HG03460 (cell line): ENCODE measurements at regions not wholly inside any gene's neighbourhood (a gene's known extent, or its start where the extent isn't known, plus 50 kb on each side); places are given as distances from the start of the nearest gene placed in this dataset.
"Not testable (repeated sequence)": the region's sequence is repeated elsewhere in the genome, so short reads cannot be mapped to it uniquely, and the experiment has no call there.

Source experiments
- ATAC-seq: cut with Tn5 transposase; IDR thresholded peaks from one replicate; pipeline ENCODE4 v1.9.1; 2021; ENCODE audit not compliant: unreplicated experiment

DNA sequence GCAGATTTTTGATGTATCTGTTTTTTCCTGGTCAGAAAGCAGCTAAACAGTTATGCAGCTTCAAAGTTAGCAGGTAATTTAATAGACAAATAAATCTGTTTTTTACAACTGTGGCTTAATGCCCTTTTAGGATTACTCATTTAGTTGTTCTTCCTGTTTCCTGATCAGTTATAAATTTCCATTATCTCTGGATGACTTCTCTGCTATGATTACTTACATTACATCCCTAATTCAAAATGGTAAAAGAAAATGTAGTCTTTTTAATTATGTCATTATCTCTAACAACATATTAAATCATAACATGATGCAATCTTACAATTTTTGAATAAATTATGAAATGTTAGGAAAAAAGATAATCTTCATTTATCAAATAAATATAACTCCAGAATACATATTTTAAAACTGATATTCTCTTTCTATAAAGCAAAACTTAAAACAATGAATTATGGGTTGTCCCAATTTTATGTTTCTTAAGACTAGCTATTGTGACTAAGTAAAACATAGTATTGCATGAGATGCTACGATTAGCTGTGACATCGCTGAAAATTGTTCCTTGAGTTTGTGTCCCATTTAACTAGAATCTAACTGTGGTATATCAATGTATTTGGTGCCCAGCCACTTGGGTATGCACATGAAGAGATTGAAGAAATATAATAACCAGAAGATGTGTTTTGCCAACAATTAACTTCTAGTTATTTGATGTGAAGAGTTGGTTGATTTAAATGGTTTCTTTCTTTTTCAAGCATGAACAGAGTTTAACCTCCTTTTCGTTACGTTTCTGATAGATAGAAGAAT lies 605.3 kb upstream of the SPRY2 start:
- ATAC-seq = no peak

DNA sequence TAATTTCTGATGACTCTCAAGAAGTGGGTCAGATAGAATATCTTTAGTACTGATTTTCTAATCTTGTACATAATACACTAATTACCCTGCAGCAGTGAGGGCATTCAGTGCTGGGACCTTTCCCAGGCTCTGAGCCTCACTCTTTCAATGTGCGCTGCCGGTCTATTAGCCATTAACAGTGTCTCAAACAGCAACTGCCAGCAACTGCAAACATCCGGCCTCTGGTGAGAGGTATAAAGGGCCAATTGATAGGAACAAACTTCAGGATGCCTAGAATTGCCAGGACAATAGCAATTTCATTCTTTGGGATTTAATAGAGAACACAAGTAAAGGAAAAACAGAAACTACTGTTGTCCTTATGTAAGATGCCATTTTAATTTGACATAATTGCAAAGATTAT lies 604.4 kb upstream of the SPRY2 start:
- no peak for ATAC-seq

- no peak for ATAC-seq
These were observed 598.7 kb upstream of the SPRY2 start for GRCh38 chr13:80939581-80939980.

GRCh38 chr13:80931766-80932165 lies 590.8 kb upstream of the SPRY2 start:
- no peak for ATAC-seq

- ATAC-seq = no peak
These were observed 590.2 kb upstream of the SPRY2 start for GRCh38 chr13:80931118-80931517.

DNA sequence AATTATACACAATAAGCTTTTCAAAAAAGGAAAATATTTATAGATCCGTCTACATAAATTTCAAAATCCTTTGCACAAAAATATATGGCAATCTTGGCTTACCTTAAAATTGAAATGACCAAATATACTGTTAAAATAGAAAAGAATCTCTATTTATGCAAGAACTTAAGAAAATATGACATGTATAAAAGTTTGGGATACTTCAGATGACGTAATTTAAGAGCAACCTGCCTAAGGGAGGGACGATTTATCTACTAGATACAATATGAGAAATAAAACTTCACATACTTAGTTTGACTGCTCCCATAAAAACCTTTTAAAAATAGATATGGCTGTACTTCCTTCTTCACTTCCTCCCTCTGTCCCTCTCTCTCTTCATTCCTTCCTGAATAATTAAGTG lies 587.3 kb upstream of the SPRY2 start:
- ATAC-seq = no peak

GRCh38 chr13:80926024-80926423 lies 585.1 kb upstream of the SPRY2 start:
- not testable (repeated sequence) for ATAC-seq

DNA sequence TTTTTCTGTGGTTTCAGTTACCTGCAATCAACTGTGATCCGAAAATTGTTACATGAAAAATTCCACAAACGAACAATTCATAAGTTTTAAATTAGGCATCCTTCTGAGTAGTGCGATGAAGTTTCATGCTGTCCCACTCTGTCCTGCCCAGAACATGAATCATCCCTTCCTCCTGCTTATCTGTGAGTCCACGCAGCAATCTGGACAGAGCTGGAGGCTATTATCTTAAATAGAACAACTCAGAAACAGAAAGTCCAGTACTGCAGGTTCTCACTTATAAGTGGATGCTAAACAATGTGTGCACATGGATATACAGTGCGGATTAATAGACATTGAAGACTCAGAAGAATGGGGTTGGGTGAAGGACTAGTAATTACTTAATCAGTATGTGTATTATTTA lies 583.7 kb upstream of the SPRY2 start:
- no peak for ATAC-seq

DNA sequence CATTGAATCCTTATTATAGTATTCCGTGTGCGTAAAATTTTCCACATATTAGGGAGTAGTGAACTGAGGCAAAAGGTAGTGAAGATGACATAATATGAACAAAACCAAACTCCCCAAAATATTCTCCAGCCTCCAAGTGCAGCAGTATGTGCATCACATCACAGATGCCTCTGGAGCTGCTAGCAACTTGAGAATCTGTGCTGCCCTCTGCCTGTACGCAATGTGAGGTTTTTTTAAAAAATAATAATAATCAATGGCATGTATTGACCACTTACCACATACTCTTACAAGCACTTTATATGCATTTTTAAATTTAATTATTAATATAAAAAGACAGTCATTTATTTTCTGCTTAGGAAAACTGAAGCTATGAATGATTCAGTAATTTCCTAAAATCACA lies 583.0 kb upstream of the SPRY2 start:
- ATAC-seq = no peak

- no peak for ATAC-seq
These were observed 581.0 kb upstream of the SPRY2 start for GRCh38 chr13:80921971-80922370.

- ATAC-seq = no peak
These were observed 580.6 kb upstream of the SPRY2 start for GRCh38 chr13:80921541-80921940.

DNA sequence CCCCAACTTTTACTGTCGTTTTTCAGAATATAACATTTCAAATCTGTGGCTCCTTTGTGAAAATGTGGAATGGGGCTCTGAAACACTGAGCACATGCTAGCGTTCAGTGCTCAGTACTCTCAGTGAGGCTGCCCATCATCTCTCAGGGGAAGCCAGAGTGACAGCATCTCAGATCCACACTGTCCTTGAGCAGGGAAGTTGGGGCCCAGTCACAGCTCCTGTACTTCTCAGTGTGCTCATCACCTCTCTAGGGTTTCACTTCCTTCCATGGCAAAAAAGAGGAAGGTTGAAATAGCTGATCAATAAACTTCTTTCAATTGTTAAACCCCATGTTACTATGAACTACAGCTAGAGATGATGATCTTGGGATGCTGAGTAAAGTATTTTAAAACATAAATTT lies 565.9 kb upstream of the SPRY2 start:
- ATAC-seq = no peak

DNA sequence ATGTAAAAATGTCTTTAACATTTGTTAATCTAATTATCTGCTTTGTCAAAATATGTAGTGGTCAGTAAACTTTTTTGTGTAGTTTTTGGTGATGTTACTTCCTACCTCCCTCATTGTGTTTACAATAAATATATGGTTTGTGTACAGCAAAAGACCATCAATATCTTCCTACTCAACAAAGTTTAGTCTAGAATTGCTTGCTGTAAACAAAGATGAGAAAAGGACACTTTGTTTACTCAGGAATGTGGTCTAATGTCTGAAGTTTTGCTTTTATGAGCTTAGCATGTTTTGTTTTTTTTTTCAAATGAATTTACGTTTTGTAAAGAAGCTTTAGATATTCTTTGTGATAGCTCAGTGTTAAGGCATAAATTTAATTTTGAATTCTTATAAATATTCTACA lies 563.5 kb upstream of the SPRY2 start:
- no peak for ATAC-seq

GRCh38 chr13:80903911-80904310 lies 563.0 kb upstream of the SPRY2 start:
- no peak for ATAC-seq

DNA sequence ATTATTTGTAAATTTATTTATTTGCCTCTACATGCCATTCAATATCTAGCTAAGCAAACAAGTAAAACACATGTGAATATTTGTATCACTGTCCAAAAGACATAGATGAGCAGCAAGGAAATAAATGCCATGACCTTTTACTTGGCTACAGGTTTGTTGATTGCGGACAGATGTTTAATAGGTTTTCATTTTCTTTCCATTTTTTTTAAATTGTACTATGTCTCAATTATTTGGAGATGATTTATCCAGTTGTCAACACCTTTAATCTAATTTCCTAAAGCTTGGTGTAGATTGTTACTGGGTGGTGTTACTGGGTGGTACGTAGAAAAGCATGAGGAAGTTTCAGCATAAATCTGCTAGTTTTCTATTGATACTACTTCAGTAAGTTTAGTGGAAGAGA lies 560.6 kb upstream of the SPRY2 start:
- no peak for ATAC-seq

DNA sequence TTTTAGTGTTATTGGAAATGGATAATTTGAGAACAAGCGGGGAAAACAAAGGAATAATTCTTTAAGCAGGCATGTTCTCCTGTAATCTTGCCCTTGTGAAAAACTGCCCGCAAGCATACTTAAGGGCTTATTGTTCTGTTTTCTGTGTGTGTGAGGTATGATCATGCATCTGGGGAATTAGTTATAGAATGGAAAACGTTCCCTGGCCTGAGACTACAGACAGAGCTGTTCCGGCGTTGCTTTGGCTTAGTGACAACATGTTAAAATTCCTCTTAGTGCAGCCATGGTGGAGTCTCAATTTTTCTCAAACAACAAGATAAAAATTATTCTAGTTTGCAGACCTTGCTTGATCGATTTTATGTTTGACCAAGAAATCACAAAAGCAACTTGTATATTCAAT lies 560.2 kb upstream of the SPRY2 start:
- no peak for ATAC-seq

GRCh38 chr13:80900561-80900960 lies 559.6 kb upstream of the SPRY2 start:
- ATAC-seq = no peak

DNA sequence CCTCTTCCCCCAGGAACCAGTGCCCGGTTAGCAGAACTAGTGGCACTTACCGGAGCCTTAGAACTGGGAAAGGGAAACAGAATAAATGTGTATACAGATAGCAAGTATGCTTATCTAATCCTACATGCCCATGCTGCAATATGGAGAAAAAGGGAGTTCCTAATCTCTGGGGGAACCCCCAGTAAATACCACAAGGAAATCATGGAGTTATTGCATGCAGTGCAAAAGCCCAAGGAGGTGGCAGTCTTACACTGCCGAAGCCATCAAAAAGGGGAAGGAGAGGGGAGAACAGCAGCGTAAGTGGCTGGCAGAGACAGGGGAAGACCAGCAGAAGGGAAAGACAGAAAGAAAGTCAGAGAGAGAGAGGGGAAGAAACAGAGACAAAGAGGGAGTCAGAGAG lies 556.7 kb upstream of the SPRY2 start:
- not testable (repeated sequence) for ATAC-seq

GRCh38 chr13:80894917-80895316 lies 554.0 kb upstream of the SPRY2 start:
- ATAC-seq = no peak

- no peak for ATAC-seq
These were observed 548.9 kb upstream of the SPRY2 start for GRCh38 chr13:80889829-80890228.

DNA sequence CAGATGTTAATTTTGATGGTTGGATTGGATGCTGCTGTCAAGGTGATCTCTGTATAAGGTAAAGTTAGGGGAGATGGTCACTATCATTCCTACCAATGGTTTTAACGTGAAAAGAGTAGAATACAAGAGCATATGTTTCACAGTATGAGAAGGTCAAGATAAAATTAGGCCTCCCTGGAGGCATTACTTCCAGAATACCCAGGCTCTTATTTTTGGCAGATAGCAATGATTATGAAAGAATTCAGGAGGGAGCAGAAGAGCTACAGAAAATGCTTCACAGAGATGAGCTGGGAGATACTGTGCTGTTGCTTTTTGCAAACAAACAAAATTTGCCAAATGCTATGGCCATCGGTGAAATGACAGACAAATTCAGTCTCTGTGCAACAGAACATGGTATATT lies 547.5 kb upstream of the SPRY2 start:
- no peak for ATAC-seq

DNA sequence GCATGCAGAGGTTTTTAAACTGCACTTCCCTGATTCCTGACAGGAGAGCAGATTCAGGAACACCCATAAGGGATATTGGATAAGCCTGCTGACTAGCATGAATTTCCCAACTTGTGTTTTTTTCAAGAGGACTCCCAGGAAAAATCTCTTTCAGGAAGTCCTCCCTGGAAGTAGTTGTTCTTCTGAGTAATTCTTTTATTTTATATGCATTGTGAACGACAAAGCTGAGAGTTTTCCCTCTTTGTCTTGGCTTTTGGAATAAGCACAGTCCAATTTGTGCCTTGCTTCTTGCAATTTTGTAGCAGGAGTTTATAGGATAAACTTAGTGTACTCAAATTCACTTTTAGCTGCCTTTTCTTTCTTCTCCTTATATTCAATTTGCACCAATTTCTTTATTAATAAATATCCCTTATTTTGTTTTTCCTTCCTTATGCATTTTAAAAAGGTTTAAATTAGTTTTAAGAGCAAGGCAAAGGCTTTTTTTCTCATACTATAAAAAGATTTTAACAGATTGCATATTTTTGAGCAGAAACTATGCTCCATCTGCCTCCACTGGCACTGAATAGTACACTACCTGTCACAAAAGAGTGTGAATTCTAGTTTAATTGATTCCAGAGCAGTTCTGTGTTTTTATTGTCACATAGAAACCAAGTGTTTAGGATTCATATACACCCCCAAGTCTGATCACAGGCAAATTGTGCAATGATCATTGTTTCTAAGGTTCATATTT lies 543.3 kb upstream of the SPRY2 start:
- no peak for ATAC-seq

DNA sequence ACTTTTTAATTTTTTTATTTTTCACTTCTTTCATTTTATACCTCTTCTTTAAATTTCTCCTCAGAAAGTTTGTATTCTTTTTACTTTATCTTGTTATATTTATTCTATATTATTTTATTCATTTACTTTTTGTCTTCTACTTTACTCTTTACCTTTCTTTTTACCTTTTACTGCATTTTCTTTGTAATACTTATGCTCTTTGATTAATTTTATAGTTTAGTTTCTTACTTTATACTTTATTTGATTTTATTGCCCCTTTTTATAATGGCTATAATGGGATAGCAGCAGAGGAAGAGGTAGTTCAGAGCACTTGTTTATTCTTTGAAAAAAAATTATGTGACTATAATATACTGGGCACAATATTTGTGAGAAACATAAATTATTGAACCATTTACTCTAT lies 542.6 kb upstream of the SPRY2 start:
- ATAC-seq = no peak
